Astrocyte (in vitro differentiated cells and primary cell): ENCODE measurements at regions not wholly inside any gene's neighbourhood (a gene's known extent, or its start where the extent isn't known, plus 50 kb on each side); places are given as distances from the start of the nearest gene placed in this dataset.

Experiments used
- EZH2 ChIP-seq: IDR thresholded peaks from 2 replicates; pipeline ENCODE4 v1.6.1; 2012; ENCODE audit warnings: mild to moderate bottlenecking, low read length, inconsistent platforms; ENCODE audit not compliant: insufficient read depth
- TF ChIP-seq, protein P1 (sequence below): IDR thresholded peaks from 2 replicates; pipeline ENCODE4 v1.5.1; 2011; ENCODE audit warnings: low read depth, mild to moderate bottlenecking, inconsistent platforms, low read length, moderate library complexity; ENCODE audit not compliant: insufficient read depth

DNA sequence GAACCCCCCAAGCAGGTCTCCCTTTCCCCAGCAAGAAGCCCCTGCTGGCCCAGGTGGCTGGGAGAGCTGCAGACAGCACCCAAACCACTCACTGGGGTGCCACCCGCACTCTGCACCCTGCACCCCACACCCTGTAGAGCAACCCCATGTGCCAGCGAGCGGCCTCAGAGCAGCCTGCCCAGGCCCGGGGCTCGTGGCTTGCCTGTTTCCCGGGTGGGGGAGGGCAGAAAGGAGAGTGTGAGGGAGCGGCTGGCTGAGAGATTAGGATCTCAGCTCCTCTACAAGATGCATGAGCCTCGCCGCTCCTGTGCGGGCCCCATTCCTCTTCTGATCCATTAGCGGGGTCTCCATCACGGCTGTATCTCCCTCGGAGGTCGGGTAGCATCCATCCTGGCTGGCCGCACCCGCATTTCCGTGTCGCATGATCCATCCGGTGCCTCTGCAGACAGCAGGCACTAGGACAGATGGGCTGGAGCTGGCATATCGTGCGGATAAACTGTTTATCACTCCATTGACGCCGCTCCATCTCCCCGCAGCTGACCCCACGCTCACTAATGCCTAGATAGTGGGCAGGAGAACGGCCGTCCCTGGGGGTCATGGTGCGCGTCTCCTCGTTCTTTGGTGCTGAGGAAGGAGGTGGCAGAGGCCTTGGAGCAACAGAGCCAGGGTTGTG is 54.4 kb downstream of the MRPL36 start:
- TF ChIP-seq, protein P1, sequence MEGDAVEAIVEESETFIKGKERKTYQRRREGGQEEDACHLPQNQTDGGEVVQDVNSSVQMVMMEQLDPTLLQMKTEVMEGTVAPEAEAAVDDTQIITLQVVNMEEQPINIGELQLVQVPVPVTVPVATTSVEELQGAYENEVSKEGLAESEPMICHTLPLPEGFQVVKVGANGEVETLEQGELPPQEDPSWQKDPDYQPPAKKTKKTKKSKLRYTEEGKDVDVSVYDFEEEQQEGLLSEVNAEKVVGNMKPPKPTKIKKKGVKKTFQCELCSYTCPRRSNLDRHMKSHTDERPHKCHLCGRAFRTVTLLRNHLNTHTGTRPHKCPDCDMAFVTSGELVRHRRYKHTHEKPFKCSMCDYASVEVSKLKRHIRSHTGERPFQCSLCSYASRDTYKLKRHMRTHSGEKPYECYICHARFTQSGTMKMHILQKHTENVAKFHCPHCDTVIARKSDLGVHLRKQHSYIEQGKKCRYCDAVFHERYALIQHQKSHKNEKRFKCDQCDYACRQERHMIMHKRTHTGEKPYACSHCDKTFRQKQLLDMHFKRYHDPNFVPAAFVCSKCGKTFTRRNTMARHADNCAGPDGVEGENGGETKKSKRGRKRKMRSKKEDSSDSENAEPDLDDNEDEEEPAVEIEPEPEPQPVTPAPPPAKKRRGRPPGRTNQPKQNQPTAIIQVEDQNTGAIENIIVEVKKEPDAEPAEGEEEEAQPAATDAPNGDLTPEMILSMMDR, result no peak
- no peak for TF ChIP-seq EZH2
